ENCODE measurements at regions not wholly inside any gene's neighbourhood (a gene's known extent, or its start where the extent isn't known, plus 50 kb on each side); places are given as distances from the start of the nearest gene placed in this dataset.

DNA sequence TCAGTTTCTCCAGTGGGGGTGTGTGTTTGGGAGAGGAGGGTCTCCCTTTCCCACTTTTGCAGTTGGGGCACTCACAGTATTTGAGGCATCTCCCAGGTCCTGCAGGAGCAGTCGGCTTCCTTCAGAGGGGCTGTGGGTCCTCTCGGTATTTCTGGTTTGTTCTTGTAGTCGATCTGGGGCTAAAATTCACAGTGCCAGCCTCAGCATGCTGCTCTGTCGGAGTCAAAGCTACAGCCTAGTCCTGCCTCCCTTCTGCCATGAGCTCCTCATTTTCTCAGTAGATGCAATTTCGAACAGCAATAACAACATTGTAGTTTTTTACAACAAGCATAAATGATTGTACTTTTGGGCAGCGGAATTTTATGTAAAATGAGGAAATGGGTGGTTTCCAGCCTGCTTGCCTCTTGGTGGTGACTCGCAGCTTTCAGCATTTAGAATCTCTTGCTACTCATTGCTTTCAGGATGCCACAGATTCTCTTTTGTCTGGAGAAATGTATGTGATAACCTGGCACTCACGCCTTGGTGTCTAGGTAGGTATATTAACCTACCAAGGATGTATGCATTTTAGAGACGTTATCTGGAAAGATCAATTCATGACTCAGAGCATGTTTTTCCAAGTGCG, 82.4 kb upstream of the C21orf91 start:
- no peak for DNase-seq (ENCODE audit: low read depth)

DNA sequence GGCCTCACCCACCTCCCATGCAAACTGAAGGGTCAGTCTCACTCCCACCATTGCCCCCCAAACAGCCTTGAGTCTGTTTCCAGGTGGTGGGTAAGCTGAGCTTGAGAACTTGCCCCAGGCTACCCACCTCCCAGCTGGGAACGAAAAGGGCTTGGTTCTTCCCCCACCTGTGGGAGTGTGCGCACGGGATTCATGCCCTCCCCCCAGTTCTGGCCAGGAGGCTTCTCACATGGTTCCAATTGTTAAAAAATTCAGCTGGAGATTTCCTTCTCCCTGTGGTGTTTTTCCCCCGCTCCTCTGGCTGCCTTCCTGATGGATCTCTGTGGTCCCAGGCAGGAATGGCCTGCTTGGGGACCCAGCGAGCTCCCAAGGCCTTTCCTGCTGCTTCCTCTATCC, 81.8 kb upstream of the C21orf91 start:
- no peak for DNase-seq (ENCODE audit: low read depth)

DNA sequence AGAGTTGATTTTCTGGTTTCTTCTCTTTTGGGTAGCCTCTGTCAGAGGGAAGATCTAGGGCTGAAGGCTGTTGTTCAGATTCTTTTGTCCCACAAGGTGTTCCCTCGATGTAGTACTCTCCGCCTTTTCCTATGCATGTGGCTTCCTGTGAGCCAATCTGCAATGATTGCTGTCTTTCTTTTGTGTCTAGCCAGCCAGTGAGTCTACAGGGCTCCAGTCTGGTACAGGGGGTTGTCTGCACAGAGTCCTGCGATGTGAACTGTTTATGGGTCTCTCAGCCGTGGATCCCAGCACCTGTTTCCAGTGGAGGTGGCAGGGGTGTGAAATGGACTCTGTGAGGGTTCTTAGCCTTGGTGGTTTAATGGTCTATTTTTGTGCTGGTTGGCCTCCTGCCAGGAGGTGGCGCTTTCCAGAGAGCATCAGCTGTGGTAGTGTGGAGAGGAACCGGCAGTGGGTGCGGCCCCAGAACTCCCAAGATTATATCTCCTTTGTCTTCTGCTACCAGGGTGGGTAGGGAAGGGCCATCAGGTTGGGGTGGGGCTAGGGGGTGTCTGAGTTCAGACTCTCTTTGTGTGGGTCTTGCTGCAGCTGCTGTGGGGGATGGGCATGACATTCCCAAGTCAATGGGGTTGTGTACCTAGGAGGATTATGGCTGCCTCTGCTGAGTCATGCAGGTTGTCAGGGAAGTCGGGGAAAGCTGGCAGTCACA, 81.3 kb upstream of the C21orf91 start:
- no peak for DNase-seq (ENCODE audit: low read depth)

DNA sequence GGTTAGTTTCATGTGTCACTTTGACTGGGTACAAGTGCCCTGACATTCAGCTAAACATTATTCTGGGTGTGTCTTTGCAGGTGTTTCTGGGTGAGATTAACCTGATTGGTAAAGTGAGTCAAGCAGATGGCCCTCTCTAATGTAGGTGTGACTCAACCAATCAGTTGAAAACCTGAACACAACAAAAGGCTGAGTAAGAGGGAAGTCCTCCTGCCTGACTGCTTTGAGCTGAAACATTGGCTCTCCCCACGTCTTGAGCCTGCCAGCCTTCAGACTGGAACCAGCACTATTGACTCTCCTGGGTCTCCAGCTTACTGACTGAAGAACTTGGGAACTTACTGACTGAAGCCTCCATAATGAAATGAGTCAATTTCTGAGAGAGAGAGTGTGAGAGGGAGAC, 70.0 kb upstream of the C21orf91 start:
- no peak for DNase-seq (ENCODE audit: low read depth)

DNA sequence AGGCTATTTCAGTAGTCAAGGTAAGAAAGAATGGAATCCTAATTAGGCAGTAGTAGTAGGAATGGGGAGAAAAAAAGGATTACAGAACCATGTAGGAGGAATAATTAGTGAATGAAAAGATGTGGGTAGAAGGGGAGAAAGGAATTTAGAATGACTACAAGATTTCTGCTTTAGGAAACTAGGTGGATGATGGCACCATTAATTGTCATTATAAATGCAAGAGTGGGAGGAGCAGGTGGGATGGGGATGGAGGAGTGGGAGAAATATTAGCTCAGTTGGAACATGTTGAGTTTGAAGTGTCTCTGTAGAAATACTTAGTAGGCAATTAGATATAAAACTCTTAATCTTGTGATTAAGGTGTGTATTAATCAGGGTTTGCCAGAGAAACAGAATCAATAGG, 50.0 kb upstream of the C21orf91 start:
- DNase-seq (ENCODE audit: low read depth), result no peak
